HepG2 (cell line): ENCODE measurements at regions not wholly inside any gene's neighbourhood (a gene's known extent, or its start where the extent isn't known, plus 50 kb on each side); places are given as distances from the start of the nearest gene placed in this dataset.

Experiments
- BCL6 ChIP-seq: IDR thresholded peaks from 2 replicates; pipeline ENCODE4 v1.6.1; 2016; ENCODE audit warnings: missing genetic modification reagents, missing compliant biosample characterization
- HDAC6 ChIP-seq: fragments of 200-600 bp; sonication (generic); IDR thresholded peaks from 2 replicates; pipeline ENCODE4 v1.7.0; 2017; ENCODE audit warnings: mild to moderate bottlenecking, antibody characterized with exemption, low read length, low read depth
- SOX5 ChIP-seq: IDR thresholded peaks from 2 replicates; pipeline ENCODE4 v1.6.1; 2016; ENCODE audit warnings: borderline replicate concordance
- SP140L ChIP-seq: sonication (generic); formaldehyde crosslinking; IDR thresholded peaks from 2 replicates; pipeline ENCODE4 v1.4.0; 2020; ENCODE audit warnings: missing genetic modification reagents, borderline replicate concordance
- SP2 ChIP-seq: sonication (generic); formaldehyde crosslinking; IDR thresholded peaks from 2 replicates; pipeline ENCODE4 v1.5.1; 2020; ENCODE audit warnings: mild to moderate bottlenecking, missing genetic modification reagents
- ZNF24 ChIP-seq: fragments of 450-650 bp; IDR thresholded peaks from 2 replicates; pipeline ENCODE4 v1.6.1; 2017; ENCODE audit warnings: antibody characterized with exemption, mild to moderate bottlenecking
- TF ChIP-seq, protein P1 (sequence below): IDR thresholded peaks from 2 replicates; pipeline ENCODE4 v1.6.1; 2018; ENCODE audit warnings: missing genetic modification reagents, mild to moderate bottlenecking, missing compliant biosample characterization
- TF ChIP-seq, protein P2 (sequence below): conservative IDR thresholded peaks from 2 replicates; pipeline ENCODE4 v1.6.1; 2018; ENCODE audit warnings: missing genetic modification reagents
- TF ChIP-seq, protein P3 (sequence below), 2 experiments: sonication (generic) in 1 of 2; formaldehyde crosslinking in 1 of 2; IDR thresholded peaks; 2 replicates each; pipeline versions ENCODE4 v1.6.1 to v1.9.0; 2014 to 2022; ENCODE audit warnings: antibody characterized with exemption in 1 of 2, borderline replicate concordance in 1 of 2, inconsistent platforms in 1 of 2, low read depth in 1 of 2, missing genetic modification reagents in 1 of 2
- TF ChIP-seq, protein P4 (sequence below): sonication (generic); formaldehyde crosslinking; IDR thresholded peaks from 2 replicates; pipeline ENCODE4 v1.4.0; 2020; ENCODE audit warnings: missing genetic modification reagents, borderline replicate concordance

DNA sequence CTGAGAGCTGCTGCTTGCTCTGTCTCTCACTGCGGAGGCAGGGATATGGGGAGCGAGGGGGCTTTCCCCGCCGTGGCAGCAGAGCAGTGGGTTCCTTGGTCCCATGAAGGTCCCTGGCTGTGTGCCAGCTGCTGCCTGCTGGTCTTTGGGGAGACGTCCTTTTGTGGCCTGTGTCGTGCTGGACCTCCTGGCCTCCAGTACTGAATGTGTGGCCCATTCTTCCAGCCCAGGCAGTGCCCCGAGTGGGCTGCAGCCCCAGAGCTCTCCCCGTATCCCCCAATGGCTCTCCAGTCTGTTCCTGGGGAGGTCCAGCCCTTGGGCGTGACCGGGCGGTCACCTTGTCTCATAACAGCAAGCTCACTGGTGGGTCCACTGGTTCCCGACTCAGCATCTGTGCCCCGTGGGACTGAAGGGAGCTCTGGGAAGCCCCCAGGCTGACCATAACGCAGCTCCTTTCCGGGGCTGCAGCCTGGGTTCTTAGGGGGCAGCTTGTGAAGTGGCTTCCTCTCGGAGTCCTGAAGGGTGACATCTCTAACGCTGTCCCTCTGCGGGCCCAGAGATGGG, 115.6 kb downstream of the SMIM20 start:
- TF ChIP-seq, protein P1, sequence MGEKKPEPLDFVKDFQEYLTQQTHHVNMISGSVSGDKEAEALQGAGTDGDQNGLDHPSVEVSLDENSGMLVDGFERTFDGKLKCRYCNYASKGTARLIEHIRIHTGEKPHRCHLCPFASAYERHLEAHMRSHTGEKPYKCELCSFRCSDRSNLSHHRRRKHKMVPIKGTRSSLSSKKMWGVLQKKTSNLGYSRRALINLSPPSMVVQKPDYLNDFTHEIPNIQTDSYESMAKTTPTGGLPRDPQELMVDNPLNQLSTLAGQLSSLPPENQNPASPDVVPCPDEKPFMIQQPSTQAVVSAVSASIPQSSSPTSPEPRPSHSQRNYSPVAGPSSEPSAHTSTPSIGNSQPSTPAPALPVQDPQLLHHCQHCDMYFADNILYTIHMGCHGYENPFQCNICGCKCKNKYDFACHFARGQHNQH (CRISPR knock-in tag), result no peak
- no peak for TF ChIP-seq SOX5
- TF ChIP-seq, protein P2, sequence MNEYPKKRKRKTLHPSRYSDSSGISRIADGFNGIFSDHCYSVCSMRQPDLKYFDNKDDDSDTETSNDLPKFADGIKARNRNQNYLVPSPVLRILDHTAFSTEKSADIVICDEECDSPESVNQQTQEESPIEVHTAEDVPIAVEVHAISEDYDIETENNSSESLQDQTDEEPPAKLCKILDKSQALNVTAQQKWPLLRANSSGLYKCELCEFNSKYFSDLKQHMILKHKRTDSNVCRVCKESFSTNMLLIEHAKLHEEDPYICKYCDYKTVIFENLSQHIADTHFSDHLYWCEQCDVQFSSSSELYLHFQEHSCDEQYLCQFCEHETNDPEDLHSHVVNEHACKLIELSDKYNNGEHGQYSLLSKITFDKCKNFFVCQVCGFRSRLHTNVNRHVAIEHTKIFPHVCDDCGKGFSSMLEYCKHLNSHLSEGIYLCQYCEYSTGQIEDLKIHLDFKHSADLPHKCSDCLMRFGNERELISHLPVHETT, result no peak
- TF ChIP-seq, protein P3, sequence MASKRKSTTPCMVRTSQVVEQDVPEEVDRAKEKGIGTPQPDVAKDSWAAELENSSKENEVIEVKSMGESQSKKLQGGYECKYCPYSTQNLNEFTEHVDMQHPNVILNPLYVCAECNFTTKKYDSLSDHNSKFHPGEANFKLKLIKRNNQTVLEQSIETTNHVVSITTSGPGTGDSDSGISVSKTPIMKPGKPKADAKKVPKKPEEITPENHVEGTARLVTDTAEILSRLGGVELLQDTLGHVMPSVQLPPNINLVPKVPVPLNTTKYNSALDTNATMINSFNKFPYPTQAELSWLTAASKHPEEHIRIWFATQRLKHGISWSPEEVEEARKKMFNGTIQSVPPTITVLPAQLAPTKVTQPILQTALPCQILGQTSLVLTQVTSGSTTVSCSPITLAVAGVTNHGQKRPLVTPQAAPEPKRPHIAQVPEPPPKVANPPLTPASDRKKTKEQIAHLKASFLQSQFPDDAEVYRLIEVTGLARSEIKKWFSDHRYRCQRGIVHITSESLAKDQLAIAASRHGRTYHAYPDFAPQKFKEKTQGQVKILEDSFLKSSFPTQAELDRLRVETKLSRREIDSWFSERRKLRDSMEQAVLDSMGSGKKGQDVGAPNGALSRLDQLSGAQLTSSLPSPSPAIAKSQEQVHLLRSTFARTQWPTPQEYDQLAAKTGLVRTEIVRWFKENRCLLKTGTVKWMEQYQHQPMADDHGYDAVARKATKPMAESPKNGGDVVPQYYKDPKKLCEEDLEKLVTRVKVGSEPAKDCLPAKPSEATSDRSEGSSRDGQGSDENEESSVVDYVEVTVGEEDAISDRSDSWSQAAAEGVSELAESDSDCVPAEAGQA (IDR thresholded peaks at IDR 0.05; ENCODE audit: low read depth), result no peak
- TF ChIP-seq, protein P3 (CRISPR knock-in tag; IDR thresholded peaks at IDR 0.05; ENCODE audit: borderline replicate concordance), result no peak
- TF ChIP-seq BCL6 (CRISPR knock-in tag), result no peak
- TF ChIP-seq ZNF24, result no peak
- TF ChIP-seq, protein P4, sequence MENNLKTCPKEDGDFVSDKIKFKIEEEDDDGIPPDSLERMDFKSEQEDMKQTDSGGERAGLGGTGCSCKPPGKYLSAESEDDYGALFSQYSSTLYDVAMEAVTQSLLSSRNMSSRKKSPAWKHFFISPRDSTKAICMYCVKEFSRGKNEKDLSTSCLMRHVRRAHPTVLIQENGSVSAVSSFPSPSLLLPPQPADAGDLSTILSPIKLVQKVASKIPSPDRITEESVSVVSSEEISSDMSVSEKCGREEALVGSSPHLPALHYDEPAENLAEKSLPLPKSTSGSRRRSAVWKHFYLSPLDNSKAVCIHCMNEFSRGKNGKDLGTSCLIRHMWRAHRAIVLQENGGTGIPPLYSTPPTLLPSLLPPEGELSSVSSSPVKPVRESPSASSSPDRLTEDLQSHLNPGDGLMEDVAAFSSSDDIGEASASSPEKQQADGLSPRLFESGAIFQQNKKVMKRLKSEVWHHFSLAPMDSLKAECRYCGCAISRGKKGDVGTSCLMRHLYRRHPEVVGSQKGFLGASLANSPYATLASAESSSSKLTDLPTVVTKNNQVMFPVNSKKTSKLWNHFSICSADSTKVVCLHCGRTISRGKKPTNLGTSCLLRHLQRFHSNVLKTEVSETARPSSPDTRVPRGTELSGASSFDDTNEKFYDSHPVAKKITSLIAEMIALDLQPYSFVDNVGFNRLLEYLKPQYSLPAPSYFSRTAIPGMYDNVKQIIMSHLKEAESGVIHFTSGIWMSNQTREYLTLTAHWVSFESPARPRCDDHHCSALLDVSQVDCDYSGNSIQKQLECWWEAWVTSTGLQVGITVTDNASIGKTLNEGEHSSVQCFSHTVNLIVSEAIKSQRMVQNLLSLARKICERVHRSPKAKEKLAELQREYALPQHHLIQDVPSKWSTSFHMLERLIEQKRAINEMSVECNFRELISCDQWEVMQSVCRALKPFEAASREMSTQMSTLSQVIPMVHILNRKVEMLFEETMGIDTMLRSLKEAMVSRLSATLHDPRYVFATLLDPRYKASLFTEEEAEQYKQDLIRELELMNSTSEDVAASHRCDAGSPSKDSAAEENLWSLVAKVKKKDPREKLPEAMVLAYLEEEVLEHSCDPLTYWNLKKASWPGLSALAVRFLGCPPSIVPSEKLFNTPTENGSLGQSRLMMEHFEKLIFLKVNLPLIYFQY (CRISPR knock-in tag), result no peak
- TF ChIP-seq SP140L (CRISPR knock-in tag), result no peak
- no peak for TF ChIP-seq HDAC6
- TF ChIP-seq SP2, result no peak
